HG03139 (cell line): ENCODE measurements at regions not wholly inside any gene's neighbourhood (a gene's known extent, or its start where the extent isn't known, plus 50 kb on each side); places are given as distances from the start of the nearest gene placed in this dataset.
"Not testable (repeated sequence)": the region's sequence is repeated elsewhere in the genome, so short reads cannot be mapped to it uniquely, and the experiment has no call there.

Experiments used
- ATAC-seq: cut with Tn5 transposase; IDR thresholded peaks from one replicate; pipeline ENCODE4 v1.9.1; 2021; ENCODE audit not compliant: unreplicated experiment

- no peak for ATAC-seq
These were observed 528.1 kb downstream of the RAB28 start for GRCh38 chr4:12956026-12956425.

GRCh38 chr4:12949719-12950490, 534.2 kb downstream of the RAB28 start:
- no peak for ATAC-seq

- ATAC-seq = no peak
These were observed 541.1 kb downstream of the RAB28 start for GRCh38 chr4:12943069-12943468.

- no peak for ATAC-seq
These were observed 550.3 kb downstream of the RAB28 start for GRCh38 chr4:12933760-12934221.

- ATAC-seq = no peak
These were observed 551.8 kb downstream of the RAB28 start for GRCh38 chr4:12932203-12932788.

GRCh38 chr4:12929784-12930183, 554.4 kb downstream of the RAB28 start:
- no peak for ATAC-seq

- no peak for ATAC-seq
These were observed 555.4 kb downstream of the RAB28 start for GRCh38 chr4:12928751-12929150.

GRCh38 chr4:12926189-12927066, 557.7 kb downstream of the RAB28 start:
- ATAC-seq = peak; percentile 56

- no peak for ATAC-seq
These were observed 559.3 kb downstream of the RAB28 start for GRCh38 chr4:12924728-12925320.

GRCh38 chr4:12924253-12924652, 559.9 kb downstream of the RAB28 start:
- no peak for ATAC-seq

- ATAC-seq = no peak
These were observed 571.2 kb downstream of the RAB28 start for GRCh38 chr4:12912896-12913418.

GRCh38 chr4:12911750-12912358, 572.3 kb downstream of the RAB28 start:
- no peak for ATAC-seq

- not testable (repeated sequence) for ATAC-seq
These were observed 580.5 kb downstream of the RAB28 start for GRCh38 chr4:12903640-12904039.

GRCh38 chr4:12902735-12903134, 581.4 kb downstream of the RAB28 start:
- ATAC-seq = no peak

GRCh38 chr4:12897954-12898353, 586.2 kb downstream of the RAB28 start:
- ATAC-seq = no peak

- ATAC-seq = no peak
These were observed 590.1 kb downstream of the RAB28 start for GRCh38 chr4:12894062-12894461.

- no peak for ATAC-seq
These were observed 595.1 kb downstream of the RAB28 start for GRCh38 chr4:12889054-12889453.

GRCh38 chr4:12884846-12885796, 599.0 kb downstream of the RAB28 start:
- no peak for ATAC-seq

GRCh38 chr4:12881945-12882584, 602.1 kb downstream of the RAB28 start:
- ATAC-seq = no peak
